HUES6 (cell line): ENCODE measurements at regions not wholly inside any gene's neighbourhood (a gene's known extent, or its start where the extent isn't known, plus 50 kb on each side); places are given as distances from the start of the nearest gene placed in this dataset.

Source experiments
- H3K27ac ChIP-seq: 2 replicates; pipeline ENCODE4 v1.7.0; 2013; ENCODE audit warnings: low read depth, mild to moderate bottlenecking, low read length, inconsistent platforms
- H3K27me3 ChIP-seq: 2 replicates; pipeline ENCODE4 v1.6.1; 2013; ENCODE audit warnings: low read length; ENCODE audit not compliant: control insufficient read depth, insufficient read depth
- H3K36me3 ChIP-seq: 2 replicates; pipeline ENCODE4 v1.6.1; 2013; ENCODE audit warnings: low read length; ENCODE audit not compliant: control insufficient read depth, insufficient read depth
- H3K4me1 ChIP-seq: 2 replicates; pipeline ENCODE4 v1.6.1; 2013; ENCODE audit warnings: low read length; ENCODE audit not compliant: control insufficient read depth, insufficient read depth
- H3K4me3 ChIP-seq: 2 replicates; pipeline ENCODE4 v1.5.1; 2013; ENCODE audit warnings: low read depth, low read length
- H3K9ac ChIP-seq: one replicate; pipeline ENCODE4 v1.6.1; 2013; ENCODE audit warnings: mild to moderate bottlenecking, low read length
- H3K9me3 ChIP-seq: 2 replicates; pipeline ENCODE4 v1.6.1; 2013; ENCODE audit warnings: low read depth, low read length; ENCODE audit not compliant: control insufficient read depth, insufficient read depth

- peak overlapping the region; percentile 27; the same call in 1 of the 2 replicates for H3K27ac ChIP-seq
- H3K36me3 ChIP-seq, result no peaks in the 10 kb centered on the region
- no peaks in the 10 kb centered on the region for H3K27me3 ChIP-seq
- peaks cover 39% of the 10 kb centered on the region for H3K4me1 ChIP-seq
- peak overlapping the region; percentile 59 for H3K9ac ChIP-seq
- no peak overlapping the region for H3K4me3 ChIP-seq
- H3K9me3 ChIP-seq, result no peaks in the 10 kb centered on the region
Observed at GRCh38 chr4:128386761-128387599, 99.4 kb upstream of the PGRMC2 start.

DNA sequence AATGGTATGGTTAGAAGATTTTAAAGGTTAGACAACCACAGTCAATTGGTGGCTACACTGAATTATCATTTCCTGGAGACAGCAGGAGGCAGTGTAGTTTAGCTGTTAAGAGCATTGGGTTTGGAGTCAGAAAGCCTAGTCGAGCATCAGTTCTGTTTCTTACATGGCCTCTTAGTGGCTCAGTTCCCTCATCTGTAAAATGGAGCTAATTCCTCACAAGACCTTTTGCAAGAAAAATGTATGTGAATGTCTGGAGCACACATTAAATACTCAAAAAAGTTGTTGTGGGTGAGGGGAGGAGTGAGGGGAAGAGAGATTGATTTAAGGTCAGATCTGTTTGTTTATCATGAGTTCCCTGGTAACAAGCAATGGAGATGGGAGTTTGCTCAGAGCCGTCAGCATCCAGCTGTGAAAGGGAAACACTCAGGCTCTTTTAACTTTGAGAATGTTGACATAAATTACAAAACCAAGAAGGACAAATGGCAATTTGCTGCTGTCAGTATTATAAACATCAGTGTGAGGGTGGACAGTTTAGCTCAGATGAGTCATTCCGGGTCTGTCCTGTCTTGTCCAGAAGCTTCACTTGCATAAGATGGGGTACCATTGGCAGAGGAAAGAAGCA is 98.2 kb upstream of the PGRMC2 start:
- Histone ChIP-seq H3K9me3 (no peaks in the 10 kb centered on the region), H3K9ac (peak overlapping the region; percentile 59), H3K36me3 (no peaks in the 10 kb centered on the region), H3K27ac (peak overlapping the region; percentile 27; the same call in 1 of the 2 replicates), H3K4me3 (no peak overlapping the region), H3K4me1 (peaks cover 39% of the 10 kb centered on the region), H3K27me3 (no peaks in the 10 kb centered on the region)

- Histone ChIP-seq H3K27ac (peak overlapping the region; percentile 24; the same call in 1 of the 2 replicates), H3K9ac (peak overlapping the region; percentile 3), H3K4me1 (peaks cover 39% of the 10 kb centered on the region), H3K27me3 (no peaks in the 10 kb centered on the region), H3K9me3 (no peaks in the 10 kb centered on the region), H3K4me3 (no peak overlapping the region), H3K36me3 (no peaks in the 10 kb centered on the region)
Observed at GRCh38 chr4:128384765-128385598, 97.4 kb upstream of the PGRMC2 start.

GRCh38 chr4:128384091-128384520 is 96.5 kb upstream of the PGRMC2 start:
- no peaks in the 10 kb centered on the region for H3K9me3 ChIP-seq
- H3K36me3 ChIP-seq, result no peaks in the 10 kb centered on the region
- H3K27ac ChIP-seq, result no peak overlapping the region; the same call in 1 of the 2 replicates

GRCh38 chr4:128381748-128382559 is 94.3 kb upstream of the PGRMC2 start:
- peaks cover 28% of the 10 kb centered on the region for H3K4me1 ChIP-seq
- no peak overlapping the region for H3K4me3 ChIP-seq
- H3K9ac ChIP-seq, result no peak overlapping the region
- peaks cover 11% of the 10 kb centered on the region for H3K9me3 ChIP-seq
- H3K27me3 ChIP-seq, result no peaks in the 10 kb centered on the region
- H3K27ac ChIP-seq, result no peak overlapping the region
- no peaks in the 10 kb centered on the region for H3K36me3 ChIP-seq

More at GRCh38 chr4:128384091-128384520, 96.5 kb upstream of the PGRMC2 start:
- peaks cover 35% of the 10 kb centered on the region for H3K4me1 ChIP-seq
- H3K9ac ChIP-seq, result no peak overlapping the region
- H3K4me3 ChIP-seq, result no peak overlapping the region
- no peaks in the 10 kb centered on the region for H3K27me3 ChIP-seq

- Histone ChIP-seq H3K4me1 (peaks cover 13% of the 10 kb centered on the region), H3K36me3 (no peaks in the 10 kb centered on the region), H3K4me3 (no peak overlapping the region), H3K27me3 (no peaks in the 10 kb centered on the region), H3K9me3 (peaks cover 22% of the 10 kb centered on the region), H3K27ac (no peak overlapping the region), H3K9ac (no peak overlapping the region)
Observed at GRCh38 chr4:128380306-128380705, 92.7 kb upstream of the PGRMC2 start.

- no peaks in the 10 kb centered on the region for H3K36me3 ChIP-seq
- peaks cover 8% of the 10 kb centered on the region; the same call in 1 of the 2 replicates for H3K4me1 ChIP-seq
- no peak overlapping the region for H3K9ac ChIP-seq
- no peak overlapping the region for H3K4me3 ChIP-seq
- no peaks in the 10 kb centered on the region for H3K27me3 ChIP-seq
- H3K9me3 ChIP-seq, result peaks cover 22% of the 10 kb centered on the region
- H3K27ac ChIP-seq, result no peak overlapping the region
Observed at GRCh38 chr4:128379860-128380259, 92.2 kb upstream of the PGRMC2 start.

GRCh38 chr4:128378668-128379067 is 91.1 kb upstream of the PGRMC2 start:
- no peak overlapping the region for H3K9ac ChIP-seq
- H3K36me3 ChIP-seq, result no peaks in the 10 kb centered on the region

DNA sequence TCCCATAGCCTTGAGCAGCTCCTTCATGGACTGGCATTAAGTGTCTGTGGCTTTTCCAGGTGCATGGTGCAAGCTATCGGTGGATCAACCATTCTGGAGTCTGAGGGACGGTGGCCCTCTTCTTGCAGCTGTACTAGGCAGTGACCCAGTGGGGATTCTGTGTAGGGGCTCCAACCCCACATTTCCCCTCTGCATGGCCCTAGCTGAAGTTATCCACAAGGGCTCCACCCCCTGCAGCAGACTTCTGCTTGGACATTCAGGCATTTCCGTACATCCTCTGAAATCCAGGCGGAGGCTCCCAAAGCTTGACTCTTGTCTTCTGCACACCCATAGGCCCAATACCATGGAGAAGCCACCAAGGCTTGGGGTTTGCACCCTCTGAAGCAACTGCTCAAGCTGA is 89.3 kb upstream of the PGRMC2 start:
- Histone ChIP-seq H3K36me3 (no peaks in the 10 kb centered on the region), H3K9me3 (peaks cover 26% of the 10 kb centered on the region)

More at GRCh38 chr4:128378668-128379067, 91.1 kb upstream of the PGRMC2 start:
- Histone ChIP-seq H3K27me3 (no peaks in the 10 kb centered on the region), H3K4me1 (0 out of 2 replicates have a peak, but pooled peaks cover 2% of the 10 kb centered on the region), H3K27ac (no peak overlapping the region), H3K4me3 (no peak overlapping the region), H3K9me3 (peaks cover 26% of the 10 kb centered on the region)

GRCh38 chr4:128376303-128376702 is 88.7 kb upstream of the PGRMC2 start:
- no peak overlapping the region for H3K4me3 ChIP-seq
- no peaks in the 10 kb centered on the region for H3K27me3 ChIP-seq
- no peak overlapping the region for H3K9ac ChIP-seq
- H3K27ac ChIP-seq, result no peak overlapping the region
- no peaks in the 10 kb centered on the region for H3K36me3 ChIP-seq
- H3K4me1 ChIP-seq, result 0 out of 2 replicates have a peak, but pooled peaks cover 2% of the 10 kb centered on the region
- peaks cover 26% of the 10 kb centered on the region for H3K9me3 ChIP-seq

More for the DNA sequence above, 89.3 kb upstream of the PGRMC2 start:
- 0 out of 2 replicates have a peak, but pooled peaks cover 2% of the 10 kb centered on the region for H3K4me1 ChIP-seq
- no peaks in the 10 kb centered on the region for H3K27me3 ChIP-seq
- H3K4me3 ChIP-seq, result no peak overlapping the region
- H3K27ac ChIP-seq, result no peak overlapping the region
- H3K9ac ChIP-seq, result no peak overlapping the region
